Adrenal gland (tissue), 9 donors: ENCODE measurements at regions not wholly inside any gene's neighbourhood (a gene's known extent, or its start where the extent isn't known, plus 50 kb on each side); places are given as distances from the start of the nearest gene placed in this dataset.
A peak's percentile ranks its signal among the peaks of the same experiment; 100 is the strongest.

Source experiments
- DNase-seq, 7 donors: peaks; one replicate each; pipeline ENCODE4 v3.0.0-alpha.2; 2019 to 2020
- H3K27ac ChIP-seq, 5 donors: fragments of 200-600 bp; sonication (generic) in 4 of 5; 1 replicate in 3 of 5; 2 replicates in 2 of 5; pipeline versions ENCODE4 v1.5.1 to v1.8.0; 2016 to 2020; ENCODE audit warnings: mild to moderate bottlenecking in 1 of 5
- H3K27me3 ChIP-seq: fragments of 200-600 bp; 2 replicates; pipeline ENCODE4 v1.8.0; 2021
- H3K36me3 ChIP-seq, 2 donors: fragments of 200-600 bp; replicated peaks in 1 of 2; 1 replicate in 1 of 2; 2 replicates in 1 of 2; pipeline versions ENCODE4 v1.5.1 to v1.8.0; 2018 to 2022
- H3K4me1 ChIP-seq, 2 donors: fragments of 200-600 bp; replicated peaks in 1 of 2; 1 replicate in 1 of 2; 2 replicates in 1 of 2; pipeline versions ENCODE4 v1.5.1 to v1.8.0; 2018 to 2021
- H3K4me3 ChIP-seq, 4 donors: fragments of 200-600 bp; sonication (generic) in 3 of 4; one replicate each; pipeline ENCODE4 v1.5.1; 2016 to 2018
- H3K9me3 ChIP-seq, 3 donors: fragments of 200-600 bp; sonication (generic) in 1 of 3; replicated peaks in 1 of 3; 1 replicate in 2 of 3; 2 replicates in 1 of 3; pipeline versions ENCODE4 v1.5.1 to v1.8.0; 2016 to 2021
- CTCF ChIP-seq, 6 experiments: fragments of 450-650 bp in 4 of 6; fragments of 200-600 bp in 2 of 6; sonication (generic) in 1 of 6; IDR thresholded peaks; 1 replicate in 5 of 6; 2 replicates in 1 of 6; pipeline versions ENCODE4 v1.5.1 to v1.8.0; 2016 to 2021; ENCODE audit warnings: antibody characterized with exemption in 6 of 6, mild to moderate bottlenecking in 2 of 6, moderate library complexity in 1 of 6
- POLR2A ChIP-seq, 2 donors: fragments of 450-650 bp; IDR thresholded peaks; one replicate each; pipeline ENCODE4 v1.6.1; 2017; ENCODE audit warnings: antibody characterized with exemption in 2 of 2, mild to moderate bottlenecking in 2 of 2, moderate library complexity in 1 of 2
- WGBS, 4 donors: extraction: QIAGEN DNeasy Blood & Tissue Kit in 2 of 4; methylation state at CpG; one replicate each; pipeline versions ENCODE4 v1.1.5 to v1.1.7; 2013 to 2017; 5-methylcytosine and 5-hydroxymethylcytosine counted together
- intact Hi-C, 2 donors: fragments of 100-400 bp; cut with DNase I; formaldehyde crosslinking; loops; one replicate each; pipeline versions ENCODE4 v1.14.1 to v1.15.0; 2022 to 2023
- donor health status: healthy with polysubstance abuse.
- donor health status: Bipolar disorder and iron deficiency.
- donor health status: DM: yes; HTN: yes; CAD: no.
- donor health status: DM: no; HTN: no; CAD: no.
- donor health status: DM: no; HTN: no; CAD: no.

GRCh38 chr18:45506951-45507350, 108.3 kb upstream of the SLC14A2 start:
- Histone ChIP-seq H3K36me3 (no peaks in the 10 kb centered on the region), H3K27ac (peak overlapping the region in 1 of 5 donors; percentile 53), H3K27me3 (no peaks in the 10 kb centered on the region), H3K9me3 (no peaks in the 10 kb centered on the region), H3K4me3 (no peak overlapping the region), H3K4me1 (no peaks in the 10 kb centered on the region)
- no peak for DNase-seq
- intact Hi-C loops, result no loop called here
- no peak for TF ChIP-seq POLR2A (IDR thresholded peaks at IDR 0.05)
- TF ChIP-seq CTCF (IDR thresholded peaks at IDR 0.05), result no peak
- 89 to 96% (median 91%) methylated on average over 4 of the region's 4 CpGs for WGBS, 4 donors

GRCh38 chr18:45509535-45509934, 105.7 kb upstream of the SLC14A2 start:
- intact Hi-C loops, result no loop called here
- Histone ChIP-seq H3K27me3 (no peaks in the 10 kb centered on the region), H3K9me3 (no peaks in the 10 kb centered on the region), H3K4me1 (no peaks in the 10 kb centered on the region), H3K36me3 (no peaks in the 10 kb centered on the region), H3K4me3 (no peak overlapping the region), H3K27ac (peak overlapping the region in 1 of 5 donors; percentile 9)
- 51 to 59% (median 56%) methylated on average over 4 of the region's 4 CpGs for WGBS, 4 donors
- DNase-seq, result peak in 5 of 7 donors; percentile 8 to 59 (median 21)
- TF ChIP-seq CTCF (IDR thresholded peaks at IDR 0.05) (no peak), POLR2A (IDR thresholded peaks at IDR 0.05) (no peak)

GRCh38 chr18:45510656-45511055, 104.6 kb upstream of the SLC14A2 start:
- Histone ChIP-seq H3K36me3 (no peaks in the 10 kb centered on the region), H3K4me3 (no peak overlapping the region), H3K27me3 (no peaks in the 10 kb centered on the region), H3K4me1 (no peaks in the 10 kb centered on the region), H3K27ac (peak overlapping the region in 1 of 5 donors; percentile 62), H3K9me3 (no peaks in the 10 kb centered on the region)
- WGBS, 4 donors, result 73 to 88% (median 81%) methylated on average over 3 of the region's 3 CpGs
- intact Hi-C loops, result no loop called here
- DNase-seq, result no peak
- TF ChIP-seq POLR2A (IDR thresholded peaks at IDR 0.05) (no peak), CTCF (IDR thresholded peaks at IDR 0.05) (no peak)

GRCh38 chr18:45512363-45512953, 102.8 kb upstream of the SLC14A2 start:
- no peaks in the 10 kb centered on the region for H3K27me3 ChIP-seq
- no peaks in the 10 kb centered on the region for H3K4me1 ChIP-seq
- no peak overlapping the region for H3K4me3 ChIP-seq
- DNase-seq, result no peak
- H3K9me3 ChIP-seq, result no peaks in the 10 kb centered on the region
- WGBS, 4 donors, result 63 to 71% (median 65%) methylated on average over 5 of the region's 5 CpGs
- intact Hi-C loops, result no loop called here
- no peaks in the 10 kb centered on the region for H3K36me3 ChIP-seq
- no peak overlapping the region for H3K27ac ChIP-seq
- TF ChIP-seq CTCF (IDR thresholded peaks at IDR 0.05) (no peak), POLR2A (IDR thresholded peaks at IDR 0.05) (no peak)
